Duodenal mucosa (tissue), 2 donors: ENCODE measurements at regions not wholly inside any gene's neighbourhood (a gene's known extent, or its start where the extent isn't known, plus 50 kb on each side); places are given as distances from the start of the nearest gene placed in this dataset.
"Not testable (repeated sequence)": the region's sequence is repeated elsewhere in the genome, so short reads cannot be mapped to it uniquely, and the experiment has no call there.

Experiments
- H3K27ac ChIP-seq: one replicate; pipeline ENCODE4 v1.7.0; 2013; ENCODE audit warnings: low read depth, low read length
- H3K27me3 ChIP-seq, 2 donors: one replicate each; pipeline ENCODE4 v1.7.0; 2013; ENCODE audit warnings: low read length in 2 of 2, control low read depth in 1 of 2; ENCODE audit not compliant: insufficient read depth in 2 of 2, control insufficient read depth in 1 of 2
- H3K36me3 ChIP-seq, 2 donors: one replicate each; pipeline ENCODE4 v1.7.0; 2013; ENCODE audit warnings: low read length in 2 of 2, control low read depth in 1 of 2; ENCODE audit not compliant: insufficient read depth in 2 of 2, control insufficient read depth in 1 of 2
- H3K4me1 ChIP-seq, 2 donors: one replicate each; pipeline ENCODE4 v1.7.0; 2013; ENCODE audit warnings: low read length in 2 of 2, control low read depth in 1 of 2; ENCODE audit not compliant: insufficient read depth in 2 of 2, control insufficient read depth in 1 of 2
- H3K4me3 ChIP-seq, 2 donors: one replicate each; pipeline ENCODE4 v1.7.0; 2013; ENCODE audit warnings: low read length in 2 of 2, low read depth in 1 of 2
- H3K9ac ChIP-seq, 2 donors: one replicate each; pipeline ENCODE4 v1.7.0; 2013; ENCODE audit warnings: low read length in 2 of 2, low read depth in 1 of 2
- H3K9me3 ChIP-seq, 2 donors: one replicate each; pipeline ENCODE4 v1.7.0; 2013; ENCODE audit warnings: low read length in 2 of 2, control low read depth in 1 of 2; ENCODE audit not compliant: control insufficient read depth in 1 of 2

GRCh38 chr6:984031-984430, 291.1 kb upstream of the EXOC2 start:
- no peak overlapping the region for H3K4me3 ChIP-seq
- H3K27me3 ChIP-seq = no peaks in the 10 kb centered on the region
- H3K4me1 ChIP-seq = no peaks in the 10 kb centered on the region
- H3K36me3 ChIP-seq = no peaks in the 10 kb centered on the region
- H3K9me3 ChIP-seq = no peaks in the 10 kb centered on the region
- H3K9ac ChIP-seq = no peak overlapping the region
- no peak overlapping the region for H3K27ac ChIP-seq

- Histone ChIP-seq H3K27me3 (no peaks in the 10 kb centered on the region), H3K4me1 (no peaks in the 10 kb centered on the region), H3K9me3 (peaks cover 3 to 13% of the 10 kb centered on the region in 2 donors), H3K4me3 (no peak overlapping the region), H3K9ac (no peak overlapping the region), H3K36me3 (no peaks in the 10 kb centered on the region), H3K27ac (no peak overlapping the region)
These were observed 286.2 kb upstream of the EXOC2 start for GRCh38 chr6:978937-979685.

- not testable (repeated sequence) for H3K27me3 ChIP-seq, H3K27ac ChIP-seq, H3K9ac ChIP-seq, H3K36me3 ChIP-seq, H3K4me3 ChIP-seq, H3K4me1 ChIP-seq
- peaks cover 3 to 13% of the 10 kb centered on the region in 2 donors for H3K9me3 ChIP-seq
These were observed 284.3 kb upstream of the EXOC2 start for GRCh38 chr6:977226-977625.

- no peak overlapping the region for H3K4me3 ChIP-seq
- H3K36me3 ChIP-seq = no peaks in the 10 kb centered on the region
- no peaks in the 10 kb centered on the region for H3K27me3 ChIP-seq
- H3K9ac ChIP-seq = no peak overlapping the region
- no peaks in the 10 kb centered on the region for H3K4me1 ChIP-seq
- peaks cover 3 to 13% of the 10 kb centered on the region in 2 donors for H3K9me3 ChIP-seq
- no peak overlapping the region for H3K27ac ChIP-seq
These were observed 279.2 kb upstream of the EXOC2 start for GRCh38 chr6:971981-972640.

- H3K36me3 ChIP-seq = no peaks in the 10 kb centered on the region
- H3K27me3 ChIP-seq = peaks cover 0 to 3% of the 10 kb centered on the region in 2 donors
- H3K4me3 ChIP-seq = no peak overlapping the region
- no peak overlapping the region for H3K9ac ChIP-seq
- no peaks in the 10 kb centered on the region for H3K9me3 ChIP-seq
- H3K27ac ChIP-seq = no peak overlapping the region
- no peaks in the 10 kb centered on the region for H3K4me1 ChIP-seq
These were observed 275.9 kb upstream of the EXOC2 start for GRCh38 chr6:968791-969190.

GRCh38 chr6:967701-968100, 274.8 kb upstream of the EXOC2 start:
- Histone ChIP-seq H3K27ac (no peak overlapping the region), H3K36me3 (no peaks in the 10 kb centered on the region), H3K4me1 (no peaks in the 10 kb centered on the region), H3K9ac (no peak overlapping the region), H3K27me3 (peaks cover 0 to 3% of the 10 kb centered on the region in 2 donors), H3K9me3 (no peaks in the 10 kb centered on the region), H3K4me3 (no peak overlapping the region)

- Histone ChIP-seq H3K9ac (no peak overlapping the region), H3K36me3 (no peaks in the 10 kb centered on the region), H3K4me3 (no peak overlapping the region), H3K9me3 (no peaks in the 10 kb centered on the region), H3K27ac (no peak overlapping the region), H3K4me1 (no peaks in the 10 kb centered on the region), H3K27me3 (peaks cover 0 to 5% of the 10 kb centered on the region in 2 donors)
These were observed 272.4 kb upstream of the EXOC2 start for GRCh38 chr6:965343-965742.

GRCh38 chr6:963456-963855, 270.5 kb upstream of the EXOC2 start:
- no peak overlapping the region for H3K9ac ChIP-seq
- no peak overlapping the region for H3K27ac ChIP-seq
- H3K4me3 ChIP-seq = no peak overlapping the region
- no peaks in the 10 kb centered on the region for H3K9me3 ChIP-seq
- H3K27me3 ChIP-seq = peaks cover 0 to 5% of the 10 kb centered on the region in 2 donors
- H3K4me1 ChIP-seq = no peaks in the 10 kb centered on the region
- H3K36me3 ChIP-seq = no peaks in the 10 kb centered on the region

GRCh38 chr6:961407-961960, 268.5 kb upstream of the EXOC2 start:
- no peaks in the 10 kb centered on the region for H3K9me3 ChIP-seq
- H3K36me3 ChIP-seq = no peaks in the 10 kb centered on the region
- H3K4me3 ChIP-seq = no peak overlapping the region
- H3K27ac ChIP-seq = no peak overlapping the region
- H3K27me3 ChIP-seq = peaks cover 0 to 5% of the 10 kb centered on the region in 2 donors
- H3K4me1 ChIP-seq = no peaks in the 10 kb centered on the region
- H3K9ac ChIP-seq = no peak overlapping the region

- no peak overlapping the region for H3K4me3 ChIP-seq
- no peaks in the 10 kb centered on the region for H3K9me3 ChIP-seq
- H3K36me3 ChIP-seq = no peaks in the 10 kb centered on the region
- H3K9ac ChIP-seq = no peak overlapping the region
- H3K27me3 ChIP-seq = peaks cover 0 to 2% of the 10 kb centered on the region in 2 donors
- no peak overlapping the region for H3K27ac ChIP-seq
- peaks cover 0 to 3% of the 10 kb centered on the region in 2 donors for H3K4me1 ChIP-seq
These were observed 267.4 kb upstream of the EXOC2 start for GRCh38 chr6:960356-960755.
